ENCODE measurements at regions not wholly inside any gene's neighbourhood (a gene's known extent, or its start where the extent isn't known, plus 50 kb on each side); places are given as distances from the start of the nearest gene placed in this dataset.

- ATAC-seq = no peak
- no peak for TF ChIP-seq POU6F1 (CRISPR knock-in tag; IDR thresholded peaks at IDR 0.05; ENCODE audit: borderline replicate concordance, low read depth)
- TF ChIP-seq BACH2 (CRISPR knock-in tag; IDR thresholded peaks at IDR 0.05; ENCODE audit: borderline replicate concordance) = no peak
- no peak for TF ChIP-seq CREB5 (CRISPR knock-in tag; IDR thresholded peaks at IDR 0.05; ENCODE audit: low read depth)
- TF ChIP-seq TOX (CRISPR knock-in tag; IDR thresholded peaks at IDR 0.05; ENCODE audit: borderline replicate concordance) = no peak
- TF ChIP-seq ZNF70 (CRISPR knock-in tag; IDR thresholded peaks at IDR 0.05) = no peak
- no peak for TF ChIP-seq OSR1 (CRISPR knock-in tag; IDR thresholded peaks at IDR 0.05)
- TF ChIP-seq SNAI2 (CRISPR knock-in tag; IDR thresholded peaks at IDR 0.05) = no peak
- no peak for TF ChIP-seq ZFP3 (CRISPR knock-in tag; IDR thresholded peaks at IDR 0.05)
- no peak for TF ChIP-seq PPARA (CRISPR knock-in tag; IDR thresholded peaks at IDR 0.05; ENCODE audit: borderline replicate concordance)
- TF ChIP-seq ZNF8 (CRISPR knock-in tag; IDR thresholded peaks at IDR 0.05) = no peak
- TF ChIP-seq PATZ1 (CRISPR knock-in tag; IDR thresholded peaks at IDR 0.05; ENCODE audit: borderline replicate concordance) = no peak
- TF ChIP-seq ZNF565 (CRISPR knock-in tag; conservative IDR thresholded peaks at IDR 0.05; ENCODE audit: low read depth) = no peak
- TF ChIP-seq TSHZ2 (CRISPR knock-in tag; IDR thresholded peaks at IDR 0.05) = no peak
- TF ChIP-seq ZC3H10 (CRISPR knock-in tag; IDR thresholded peaks at IDR 0.05) = no peak
- TF ChIP-seq ZFP30 (CRISPR knock-in tag; IDR thresholded peaks at IDR 0.05) = no peak
- no peak for TF ChIP-seq TCF4 (CRISPR knock-in tag; IDR thresholded peaks at IDR 0.05; ENCODE audit: borderline replicate concordance)
These were observed 268.8 kb upstream of the PRDM1 start for GRCh38 chr6:105817370-105817769.

- TF ChIP-seq GLIS3 (CRISPR knock-in tag; IDR thresholded peaks at IDR 0.05) = no peak
- TF ChIP-seq ZNF565 (CRISPR knock-in tag; conservative IDR thresholded peaks at IDR 0.05; ENCODE audit: low read depth) = no peak
- TF ChIP-seq CREB5 (CRISPR knock-in tag; IDR thresholded peaks at IDR 0.05; ENCODE audit: low read depth) = no peak
- TF ChIP-seq CSRNP3 (CRISPR knock-in tag; IDR thresholded peaks at IDR 0.05) = no peak
- no peak for TF ChIP-seq RARB (CRISPR knock-in tag; IDR thresholded peaks at IDR 0.05)
These were observed 269.3 kb upstream of the PRDM1 start for GRCh38 chr6:105816847-105817246.

More at GRCh38 chr6:105816847-105817246, 269.3 kb upstream of the PRDM1 start:
- no peak for ATAC-seq

Measured in SK-N-SH treated with all-trans-retinoic acid at 6 μM for 48 hours (cell line).